Activated naive CD8-positive, alpha-beta T cell treated with anti-CD3 and anti-CD28 coated beads, Interleukin-2, amount 50 U/mL, for 24 hours (primary cell): ENCODE measurements at regions not wholly inside any gene's neighbourhood (a gene's known extent, or its start where the extent isn't known, plus 50 kb on each side); places are given as distances from the start of the nearest gene placed in this dataset.
"Not testable (repeated sequence)": the region's sequence is repeated elsewhere in the genome, so short reads cannot be mapped to it uniquely, and the experiment has no call there.

Experiments used
- ATAC-seq: fragments of 150-1000 bp; cut with Tn5 transposase; one replicate; pipeline ENCODE4 v1.10.0; 2021
- DNase-seq: peaks from one replicate; pipeline ENCODE4 v3.0.0; 2021
- H3K27ac Mint-ChIP-seq: one replicate; pipeline ENCODE4 v1.8.0; 2021; ENCODE audit warnings: mild to moderate bottlenecking, mixed read lengths
- H3K27me3 Mint-ChIP-seq: one replicate; pipeline ENCODE4 v1.8.0; 2021; ENCODE audit warnings: mixed read lengths
- H3K36me3 Mint-ChIP-seq: one replicate; pipeline ENCODE4 v1.8.0; 2021; ENCODE audit warnings: low read depth, mixed read lengths
- H3K4me1 Mint-ChIP-seq: one replicate; pipeline ENCODE4 v1.8.0; 2021; ENCODE audit warnings: mixed read lengths
- H3K4me3 Mint-ChIP-seq: one replicate; pipeline ENCODE4 v1.8.0; 2021; ENCODE audit warnings: mild to moderate bottlenecking, moderate library complexity, mixed read lengths
- H3K9me3 Mint-ChIP-seq: one replicate; pipeline ENCODE4 v1.8.0; 2021; ENCODE audit warnings: mixed read lengths

DNA sequence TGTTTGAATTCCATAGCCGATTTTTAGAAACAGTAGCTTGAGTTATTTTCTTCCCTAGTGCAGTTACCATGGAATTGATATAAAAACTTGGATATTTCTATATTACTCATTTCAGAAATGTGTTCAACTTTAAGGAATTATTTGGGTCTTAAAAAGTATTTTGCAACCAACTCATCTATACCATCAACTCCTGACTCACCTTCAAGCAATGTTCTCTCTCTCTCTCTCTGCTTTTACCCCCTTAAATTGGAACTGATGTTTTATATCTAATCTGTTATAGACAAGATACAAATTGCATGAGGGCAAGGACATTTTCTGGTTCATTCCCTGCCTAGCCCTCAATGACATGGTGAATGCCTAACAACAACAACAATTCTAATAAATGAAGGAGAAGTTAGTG lies 214.7 kb upstream of the NRIP1 start:
- Mint-ChIP-seq H3K27ac (no peak overlapping the region), H3K4me3 (no peak overlapping the region), H3K36me3 (no peaks in the 10 kb centered on the region), H3K9me3 (peaks cover 3% of the 10 kb centered on the region), H3K4me1 (no peaks in the 10 kb centered on the region), H3K27me3 (no peaks in the 10 kb centered on the region)
- DNase-seq (no peak), ATAC-seq (no peak)

DNA sequence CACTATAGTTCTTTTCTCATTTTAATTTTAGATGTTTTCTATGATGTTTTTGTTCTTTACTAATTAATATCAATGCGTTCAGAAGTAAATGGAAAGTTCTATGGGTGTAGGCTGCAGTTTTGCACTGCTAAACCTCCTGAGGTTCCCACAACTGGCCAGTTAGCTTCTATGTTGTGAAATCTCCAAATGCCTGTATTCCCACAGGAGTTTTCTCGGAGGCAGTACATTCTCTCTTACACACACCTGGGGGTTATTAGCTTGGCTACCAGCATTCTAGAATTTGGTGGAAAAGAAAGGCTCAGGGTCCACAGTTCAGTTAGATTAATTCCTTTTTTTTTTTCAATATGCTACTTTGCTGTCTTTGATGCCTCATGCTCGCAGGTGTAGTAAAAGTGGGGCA lies 216.9 kb upstream of the NRIP1 start:
- no peak overlapping the region for H3K27ac Mint-ChIP-seq
- H3K4me3 Mint-ChIP-seq: no peak overlapping the region
- DNase-seq (no peak), ATAC-seq (no peak)
- no peaks in the 10 kb centered on the region for H3K27me3 Mint-ChIP-seq
- no peaks in the 10 kb centered on the region for H3K4me1 Mint-ChIP-seq
- no peaks in the 10 kb centered on the region for H3K36me3 Mint-ChIP-seq
- peaks cover 3% of the 10 kb centered on the region for H3K9me3 Mint-ChIP-seq

DNA sequence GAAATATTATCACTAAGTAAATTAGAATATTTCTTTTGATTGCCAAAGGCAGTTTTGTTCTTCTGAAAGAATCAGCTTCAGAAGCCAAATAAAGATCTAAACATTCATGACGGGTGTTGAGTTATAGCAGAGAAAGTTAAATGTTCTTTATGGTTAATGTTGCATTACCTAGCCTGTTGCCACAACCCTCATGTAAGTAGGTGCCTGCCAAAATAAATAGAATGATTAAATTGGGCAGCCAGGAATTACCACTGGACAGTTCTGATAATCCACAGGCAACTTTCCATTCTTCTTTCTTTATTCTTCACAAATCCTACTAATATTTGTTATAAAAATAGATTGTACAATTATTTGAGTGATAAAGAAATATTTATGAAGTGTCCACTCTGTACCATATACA lies 217.9 kb upstream of the NRIP1 start:
- ATAC-seq (no peak), DNase-seq (no peak)
- H3K36me3 Mint-ChIP-seq: no peaks in the 10 kb centered on the region
- H3K4me3 Mint-ChIP-seq: no peak overlapping the region
- H3K9me3 Mint-ChIP-seq: peaks cover 3% of the 10 kb centered on the region
- no peak overlapping the region for H3K27ac Mint-ChIP-seq
- H3K4me1 Mint-ChIP-seq: no peaks in the 10 kb centered on the region
- H3K27me3 Mint-ChIP-seq: no peaks in the 10 kb centered on the region

DNA sequence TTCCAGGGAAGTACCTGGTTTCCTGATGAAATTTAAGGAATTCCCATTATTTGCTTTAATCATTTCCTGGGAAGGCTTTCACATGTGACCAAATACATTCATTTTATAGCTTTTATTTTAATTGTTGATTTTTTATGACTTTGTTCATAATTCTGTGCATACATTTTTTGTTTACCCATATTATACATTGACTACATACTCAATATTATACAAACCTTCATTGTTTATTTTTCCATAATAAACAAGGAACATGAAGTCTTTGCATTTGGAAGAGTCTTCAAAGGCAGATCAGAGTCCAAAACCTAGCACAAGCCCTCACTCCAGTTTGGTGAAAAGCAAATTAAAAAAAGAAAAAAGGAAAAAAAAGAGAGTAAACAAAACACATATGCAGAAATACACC lies 218.3 kb upstream of the NRIP1 start:
- H3K27ac Mint-ChIP-seq: no peak overlapping the region
- no peak overlapping the region for H3K4me3 Mint-ChIP-seq
- H3K4me1 Mint-ChIP-seq: no peaks in the 10 kb centered on the region
- peaks cover 3% of the 10 kb centered on the region for H3K9me3 Mint-ChIP-seq
- H3K27me3 Mint-ChIP-seq: no peaks in the 10 kb centered on the region
- DNase-seq: no peak
- no peak for ATAC-seq
- H3K36me3 Mint-ChIP-seq: no peaks in the 10 kb centered on the region

DNA sequence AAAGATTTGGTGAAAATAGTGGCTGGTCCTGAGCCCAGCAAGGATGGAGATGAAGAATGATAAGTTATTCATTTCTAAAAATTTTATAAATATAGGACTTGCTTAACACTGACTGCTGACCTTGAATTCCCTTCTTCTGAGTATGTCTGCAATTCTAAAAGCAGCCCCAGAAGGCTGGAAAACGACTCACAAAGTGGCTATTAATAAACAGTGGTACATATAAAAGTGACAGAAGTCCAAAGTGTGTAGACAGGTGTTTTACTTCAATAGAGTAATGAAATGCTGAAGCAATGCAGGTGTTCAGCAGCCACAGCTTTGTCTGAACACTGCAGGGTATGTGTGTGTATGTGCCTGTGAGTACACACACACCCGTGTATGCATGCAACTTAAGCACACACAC lies 219.0 kb upstream of the NRIP1 start:
- Mint-ChIP-seq H3K9me3 (peaks cover 3% of the 10 kb centered on the region), H3K4me1 (no peaks in the 10 kb centered on the region), H3K27ac (no peak overlapping the region), H3K27me3 (no peaks in the 10 kb centered on the region), H3K4me3 (no peak overlapping the region), H3K36me3 (no peaks in the 10 kb centered on the region)
- ATAC-seq: no peak
- no peak for DNase-seq

DNA sequence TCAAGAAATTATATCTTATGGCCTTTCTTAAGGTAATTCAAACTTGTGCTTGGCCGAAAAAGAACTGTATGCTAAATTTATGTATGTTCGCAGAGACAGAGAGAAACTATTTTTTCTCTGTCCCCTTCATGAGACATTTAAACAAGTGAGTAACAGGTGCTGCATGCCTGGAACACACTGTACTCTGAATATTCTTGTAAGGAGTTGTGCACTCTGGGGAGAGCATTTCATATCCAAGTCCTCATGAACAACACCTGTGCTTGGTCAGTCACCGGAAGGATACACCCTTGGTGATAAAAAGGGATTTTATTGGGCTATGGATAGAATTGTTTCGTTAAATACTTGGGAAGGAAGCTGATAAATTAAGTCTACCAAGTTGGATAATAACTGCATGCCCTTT lies 220.8 kb upstream of the NRIP1 start:
- Mint-ChIP-seq H3K27me3 (no peaks in the 10 kb centered on the region), H3K27ac (no peak overlapping the region), H3K4me1 (no peaks in the 10 kb centered on the region), H3K36me3 (no peaks in the 10 kb centered on the region), H3K9me3 (peaks cover 3% of the 10 kb centered on the region), H3K4me3 (no peak overlapping the region)
- DNase-seq (no peak), ATAC-seq (no peak)

DNA sequence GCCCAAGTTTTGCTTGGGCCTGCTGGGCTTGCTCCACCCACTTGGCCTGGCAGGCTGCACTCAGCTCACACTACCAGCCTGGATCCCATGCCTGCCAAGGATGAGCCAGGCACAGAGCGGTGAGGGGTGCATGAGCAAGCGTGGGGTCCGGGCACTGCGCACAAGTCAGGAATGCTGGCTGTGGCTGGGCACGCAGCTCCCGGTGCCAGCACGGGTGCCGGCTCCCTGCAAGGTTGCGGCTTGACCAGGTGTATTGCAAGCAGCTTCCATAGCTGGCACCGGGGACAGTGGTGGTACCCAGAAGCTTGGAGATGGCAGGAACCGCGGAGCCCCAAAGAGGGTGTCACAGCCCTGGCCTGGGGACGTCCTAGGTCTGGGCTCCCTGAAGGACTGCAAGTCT lies 224.4 kb upstream of the NRIP1 start:
- H3K36me3 Mint-ChIP-seq: no peaks in the 10 kb centered on the region
- no peaks in the 10 kb centered on the region for H3K27me3 Mint-ChIP-seq
- H3K4me1 Mint-ChIP-seq: no peaks in the 10 kb centered on the region
- DNase-seq (no peak), ATAC-seq (no peak)
- no peak overlapping the region for H3K27ac Mint-ChIP-seq
- peaks cover 2% of the 10 kb centered on the region for H3K9me3 Mint-ChIP-seq
- H3K4me3 Mint-ChIP-seq: no peak overlapping the region

DNA sequence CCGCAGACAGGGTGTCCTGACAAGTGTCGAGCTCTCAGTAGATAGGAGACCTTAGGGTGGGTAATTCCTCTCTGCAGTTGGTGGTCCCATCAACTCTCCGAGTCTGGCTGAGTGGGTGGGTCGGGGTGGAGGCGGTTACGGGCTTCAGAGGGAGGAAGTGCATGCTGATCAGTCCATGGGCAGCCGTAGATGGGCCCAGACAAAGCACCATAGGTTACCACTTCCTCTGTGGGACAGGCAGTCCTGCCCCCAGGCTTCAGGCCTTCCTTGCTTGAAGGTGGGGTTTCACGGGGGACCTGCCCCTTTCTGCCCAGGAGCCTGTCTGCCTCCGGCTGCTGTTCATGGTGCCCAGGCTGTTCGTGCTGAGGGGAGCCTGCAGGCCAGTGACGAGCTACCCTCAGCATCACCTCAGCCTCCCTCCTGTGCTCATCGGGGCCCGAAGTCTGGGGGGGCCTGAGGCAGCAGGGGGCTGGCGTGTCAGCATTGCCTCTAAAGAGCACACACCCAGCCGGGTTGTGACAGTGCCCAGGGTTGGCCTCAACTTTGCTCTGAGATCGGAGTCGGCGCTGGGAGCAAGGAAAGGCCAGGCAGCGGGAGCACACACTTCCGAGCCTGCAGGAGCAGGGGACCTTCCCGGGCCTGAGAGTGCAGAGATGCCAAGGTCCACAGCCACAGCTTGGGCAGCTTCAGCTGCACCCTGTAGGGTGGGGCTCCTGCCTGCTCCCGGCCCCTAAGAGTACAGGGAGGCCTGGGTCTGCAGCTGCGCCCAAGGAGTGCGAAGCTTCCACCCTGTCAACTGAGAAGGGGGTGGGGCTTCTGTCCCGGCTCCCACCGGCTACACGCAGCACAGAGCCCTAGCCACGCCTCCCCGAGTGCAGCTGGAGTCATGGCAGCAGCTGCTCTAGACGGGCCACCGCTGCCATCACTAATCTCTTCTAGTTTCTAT lies 225.4 kb upstream of the NRIP1 start:
- H3K4me1 Mint-ChIP-seq: no peaks in the 10 kb centered on the region
- H3K4me3 Mint-ChIP-seq: no peak overlapping the region
- H3K36me3 Mint-ChIP-seq: no peaks in the 10 kb centered on the region
- H3K9me3 Mint-ChIP-seq: no peaks in the 10 kb centered on the region
- DNase-seq: no peak
- no peak overlapping the region for H3K27ac Mint-ChIP-seq
- peak; percentile 33 for ATAC-seq
- no peaks in the 10 kb centered on the region for H3K27me3 Mint-ChIP-seq

DNA sequence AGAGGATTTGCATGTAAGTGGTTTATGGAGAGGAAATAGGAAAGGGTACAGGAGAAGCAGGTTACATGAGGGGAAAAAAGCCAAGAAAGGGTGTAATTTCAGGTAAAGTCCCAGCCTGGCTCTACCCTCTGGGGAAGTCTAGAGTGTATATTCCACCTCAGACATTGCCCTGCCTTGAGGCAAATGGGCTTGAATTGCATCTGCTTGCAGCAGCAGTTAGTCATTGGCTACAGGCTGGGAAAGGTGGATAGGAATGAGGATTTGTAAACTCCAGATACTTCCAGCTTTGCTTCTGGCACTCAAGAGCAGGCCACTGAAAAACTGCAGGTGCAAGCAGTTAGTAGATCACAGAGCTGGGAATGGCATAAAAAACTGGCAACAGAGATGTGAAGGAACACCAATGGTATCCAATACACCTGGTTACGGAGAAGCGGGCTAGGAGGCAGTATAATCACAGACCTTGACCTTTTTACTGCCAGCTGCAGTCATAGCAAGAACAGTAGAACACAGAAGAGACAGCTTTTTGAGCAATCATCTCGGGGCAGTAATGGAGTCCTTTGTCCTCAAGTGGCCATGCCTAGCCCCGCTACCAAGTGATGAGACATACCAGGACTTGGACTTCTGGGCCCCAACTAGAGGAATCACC lies 226.9 kb upstream of the NRIP1 start:
- DNase-seq (no peak), ATAC-seq (no peak)
- H3K27me3 Mint-ChIP-seq: no peaks in the 10 kb centered on the region
- H3K4me1 Mint-ChIP-seq: no peaks in the 10 kb centered on the region
- no peak overlapping the region for H3K4me3 Mint-ChIP-seq
- no peaks in the 10 kb centered on the region for H3K9me3 Mint-ChIP-seq
- H3K27ac Mint-ChIP-seq: no peak overlapping the region
- no peaks in the 10 kb centered on the region for H3K36me3 Mint-ChIP-seq

DNA sequence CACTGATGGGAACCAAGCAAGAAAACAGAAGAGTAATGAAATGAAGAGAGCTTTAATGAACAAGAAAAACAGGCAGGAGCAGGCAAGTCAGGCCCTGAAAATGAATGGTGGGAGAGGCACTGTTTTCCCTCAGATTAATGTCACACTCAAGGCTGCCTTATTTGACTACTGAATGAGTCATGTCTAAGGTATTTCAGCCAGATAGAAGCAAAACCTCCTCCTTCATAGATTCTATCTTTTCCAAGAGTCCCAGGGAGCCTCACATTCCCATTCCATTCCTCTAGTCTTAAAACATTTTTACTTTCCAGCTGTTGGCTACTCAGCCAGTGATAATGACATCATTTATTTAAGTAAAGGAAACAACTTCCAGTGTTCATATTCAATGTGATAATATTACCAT lies 228.4 kb upstream of the NRIP1 start:
- H3K27me3 Mint-ChIP-seq: no peaks in the 10 kb centered on the region
- DNase-seq (no peak), ATAC-seq (no peak)
- H3K27ac Mint-ChIP-seq: no peak overlapping the region
- no peak overlapping the region for H3K4me3 Mint-ChIP-seq
- no peaks in the 10 kb centered on the region for H3K36me3 Mint-ChIP-seq
- H3K4me1 Mint-ChIP-seq: peaks cover 2% of the 10 kb centered on the region
- H3K9me3 Mint-ChIP-seq: no peaks in the 10 kb centered on the region

DNA sequence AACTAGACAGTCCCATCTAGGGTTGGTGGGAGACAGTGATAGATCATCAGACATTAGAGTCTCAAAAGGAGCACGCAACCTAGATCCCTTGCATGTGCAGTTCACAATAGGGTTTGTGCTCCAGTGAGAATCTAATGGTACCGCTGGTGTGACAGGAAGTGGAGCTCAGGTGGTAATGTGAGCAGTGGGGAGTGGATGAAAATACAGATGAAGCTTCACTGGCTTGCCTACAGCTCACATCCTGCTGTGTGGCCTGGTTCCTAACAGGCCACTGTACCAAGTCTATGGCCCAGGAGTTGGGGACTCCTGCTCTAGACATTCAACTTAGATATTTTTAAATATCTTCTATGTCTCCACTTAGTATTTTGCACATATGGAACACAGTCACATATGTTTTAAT lies 231.1 kb upstream of the NRIP1 start:
- Mint-ChIP-seq H3K4me3 (no peak overlapping the region), H3K36me3 (no peaks in the 10 kb centered on the region), H3K27ac (no peak overlapping the region), H3K27me3 (no peaks in the 10 kb centered on the region), H3K4me1 (peaks cover 2% of the 10 kb centered on the region), H3K9me3 (no peaks in the 10 kb centered on the region)
- ATAC-seq (no peak), DNase-seq (no peak)

DNA sequence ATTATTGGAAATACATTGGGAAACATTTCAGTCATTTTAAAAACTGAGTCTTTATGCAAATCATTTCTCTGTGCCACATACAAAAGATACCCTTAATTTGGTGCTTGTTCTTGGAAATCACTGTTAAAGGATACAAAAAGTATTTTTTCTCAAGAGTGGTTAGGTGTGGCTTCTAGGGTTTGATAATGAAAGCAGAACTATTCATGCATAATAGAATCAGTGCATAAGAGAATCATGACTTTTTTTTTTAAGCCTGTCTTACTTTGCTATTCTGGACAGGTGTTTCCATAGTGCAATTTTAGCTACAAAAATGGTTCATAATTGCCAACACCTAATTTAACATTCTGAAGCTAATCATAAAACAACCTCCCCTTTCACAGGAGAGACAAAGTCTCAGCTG lies 233.0 kb upstream of the NRIP1 start:
- peaks cover 2% of the 10 kb centered on the region for H3K4me1 Mint-ChIP-seq
- DNase-seq (no peak), ATAC-seq (no peak)
- H3K9me3 Mint-ChIP-seq: peaks cover 5% of the 10 kb centered on the region
- H3K27me3 Mint-ChIP-seq: no peaks in the 10 kb centered on the region
- H3K4me3 Mint-ChIP-seq: no peak overlapping the region
- H3K27ac Mint-ChIP-seq: no peak overlapping the region
- no peaks in the 10 kb centered on the region for H3K36me3 Mint-ChIP-seq

DNA sequence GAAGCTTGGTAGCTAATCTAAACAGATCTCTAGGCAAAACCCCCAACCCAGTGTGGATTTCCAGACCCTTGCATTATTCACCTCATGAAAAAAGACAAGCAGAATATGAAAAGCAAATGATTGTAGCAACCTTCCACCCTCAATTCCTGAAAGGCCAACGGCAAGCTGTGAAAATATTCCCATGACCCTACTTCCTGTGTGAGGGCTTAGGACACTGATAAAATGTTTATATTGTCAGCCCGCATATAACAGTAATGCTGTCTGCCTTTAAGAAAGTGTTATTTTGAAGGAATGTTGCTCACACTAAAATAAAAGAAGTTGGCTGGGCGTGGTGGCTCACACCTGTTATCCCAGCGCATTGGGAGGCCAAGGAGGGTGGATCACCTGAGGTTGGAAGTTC lies 233.5 kb upstream of the NRIP1 start:
- Mint-ChIP-seq H3K4me1 (peaks cover 2% of the 10 kb centered on the region), H3K36me3 (no peaks in the 10 kb centered on the region), H3K4me3 (no peak overlapping the region), H3K9me3 (peaks cover 5% of the 10 kb centered on the region), H3K27ac (no peak overlapping the region), H3K27me3 (no peaks in the 10 kb centered on the region)
- no peak for DNase-seq
- no peak for ATAC-seq

DNA sequence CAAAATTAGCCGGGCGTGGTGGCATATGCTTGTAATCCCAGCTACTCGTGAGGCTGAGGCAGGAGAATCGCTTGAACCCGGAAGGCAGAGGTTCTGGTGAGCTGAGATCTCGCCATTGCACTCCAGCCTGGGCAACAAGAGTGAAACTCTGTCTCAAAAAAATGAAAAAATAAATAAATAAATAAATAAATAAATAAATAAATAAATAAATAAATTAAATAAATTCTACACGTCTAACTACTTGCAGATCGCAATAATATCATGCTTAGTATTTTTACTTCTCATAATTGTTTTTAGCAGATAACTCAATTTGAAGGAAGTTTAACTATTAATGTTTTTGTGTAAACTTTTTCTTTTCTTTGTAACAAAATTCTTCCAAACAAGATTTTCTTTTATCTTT lies 234.0 kb upstream of the NRIP1 start:
- not testable (repeated sequence) for DNase-seq, H3K9me3 Mint-ChIP-seq, H3K27ac Mint-ChIP-seq, ATAC-seq, H3K4me3 Mint-ChIP-seq, H3K27me3 Mint-ChIP-seq, H3K4me1 Mint-ChIP-seq, H3K36me3 Mint-ChIP-seq

DNA sequence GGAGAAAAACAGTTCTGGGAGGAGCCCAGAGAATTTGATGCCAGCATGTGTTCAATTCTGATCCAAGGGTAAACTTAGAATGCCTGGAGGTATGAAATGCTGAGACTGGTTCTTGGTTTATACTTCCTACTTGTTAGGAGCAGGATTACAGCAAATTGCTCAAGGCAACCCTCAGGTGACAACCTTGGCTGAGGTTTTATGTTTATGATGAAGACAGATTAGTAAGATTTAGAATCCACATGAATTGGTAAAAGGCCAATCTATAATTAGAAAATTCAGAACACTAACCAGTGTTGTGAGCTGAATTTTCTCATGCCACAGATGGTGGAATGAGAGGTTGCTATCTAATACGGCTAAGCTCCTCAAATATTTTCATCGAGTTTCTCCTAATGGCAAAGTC lies 235.3 kb upstream of the NRIP1 start:
- no peak overlapping the region for H3K27ac Mint-ChIP-seq
- H3K4me3 Mint-ChIP-seq: no peak overlapping the region
- H3K4me1 Mint-ChIP-seq: peaks cover 2% of the 10 kb centered on the region
- DNase-seq (no peak), ATAC-seq (no peak)
- H3K27me3 Mint-ChIP-seq: no peaks in the 10 kb centered on the region
- no peaks in the 10 kb centered on the region for H3K36me3 Mint-ChIP-seq
- peaks cover 5% of the 10 kb centered on the region for H3K9me3 Mint-ChIP-seq
